OCI-LY3 (cell line): ENCODE measurements at regions not wholly inside any gene's neighbourhood (a gene's known extent, or its start where the extent isn't known, plus 50 kb on each side); places are given as distances from the start of the nearest gene placed in this dataset.

Experiments
- H2AFZ ChIP-seq: fragments of 200-600, 300-600 bp; shearing (Covaris generic); 2 replicates; pipeline ENCODE4 v1.6.0; 2014; ENCODE audit warnings: antibody characterized with exemption, low read depth, low read length
- H3K27ac ChIP-seq: fragments of 200-600, 300-600 bp; sonication (generic); 2 replicates; pipeline ENCODE4 v1.5.1; 2014; ENCODE audit warnings: mild to moderate bottlenecking, low read length, moderate library complexity, mixed read lengths
- H3K27me3 ChIP-seq: fragments of 200-600, 300-600 bp; sonication (generic); 2 replicates; pipeline ENCODE4 v1.6.1; 2014; ENCODE audit warnings: low read depth, low read length, mixed read lengths
- H3K36me3 ChIP-seq: fragments of 200-600, 300-600 bp; sonication (generic); replicated peaks from 2 replicates; pipeline ENCODE3; 2014; ENCODE audit warnings: low read depth, low read length, mixed read lengths
- H3K4me1 ChIP-seq: fragments of 300-600, 200-600 bp; sonication (generic); 2 replicates; pipeline ENCODE4 v1.6.1; 2014; ENCODE audit warnings: low read length, mixed read lengths
- H3K4me2 ChIP-seq: fragments of 200-600, 300-600 bp; sonication (generic); 2 replicates; pipeline ENCODE4 v1.6.1; 2014; ENCODE audit warnings: low read length, mixed read lengths
- H3K4me3 ChIP-seq: fragments of 300-600, 200-600 bp; sonication (generic); 2 replicates; pipeline ENCODE4 v1.5.1; 2014; ENCODE audit warnings: antibody characterized with exemption, mild to moderate bottlenecking, low read length, moderate library complexity
- H3K79me2 ChIP-seq: fragments of 300-600, 200-600 bp; shearing (Covaris generic); 2 replicates; pipeline ENCODE4 v1.6.1; 2014; ENCODE audit warnings: mild to moderate bottlenecking, low read length, mixed read lengths
- H3K9ac ChIP-seq: fragments of 300-600, 200-600 bp; shearing (Covaris generic); 2 replicates; pipeline ENCODE4 v1.6.0; 2014; ENCODE audit warnings: mild to moderate bottlenecking, low read length, moderate library complexity
- H3K9me3 ChIP-seq: fragments of 200-600, 300-600 bp; shearing (Covaris generic); 2 replicates; pipeline ENCODE4 v1.6.1; 2014; ENCODE audit warnings: low read length, mixed read lengths; ENCODE audit not compliant: insufficient read depth
- H4K20me1 ChIP-seq: fragments of 200-600, 300-600 bp; sonication (generic); 2 replicates; pipeline ENCODE4 v1.6.1; 2016; ENCODE audit warnings: low read length, mixed read lengths; ENCODE audit not compliant: insufficient read depth
- CTCF ChIP-seq: fragments of 200-600, 300-600 bp; sonication (generic); IDR thresholded peaks from 2 replicates; pipeline ENCODE4 v1.5.1; 2014; ENCODE audit warnings: antibody characterized with exemption, low read length, low read depth
- EZH2phosphoT487 ChIP-seq: fragments of 200-600 bp; shearing (Covaris generic); IDR thresholded peaks from 2 replicates; pipeline ENCODE4 v1.6.1; 2018; ENCODE audit warnings: antibody characterized with exemption, mixed run types, low read depth

- Histone ChIP-seq H3K9ac (no peak overlapping the region), H3K27ac (no peak overlapping the region), H3K4me2 (no peak overlapping the region), H4K20me1 (no peaks in the 10 kb centered on the region), H3K79me2 (no peaks in the 10 kb centered on the region), H2AFZ (no peak overlapping the region), H3K4me1 (no peaks in the 10 kb centered on the region), H3K9me3 (no peaks in the 10 kb centered on the region), H3K4me3 (no peak overlapping the region), H3K27me3 (peaks cover 39% of the 10 kb centered on the region), H3K36me3 (no peaks in the 10 kb centered on the region)
- no peak for TF ChIP-seq CTCF
These were observed 146.4 kb downstream of the EMP1 start for GRCh38 chr12:13342971-13343370.

- Histone ChIP-seq H3K36me3 (no peaks in the 10 kb centered on the region), H2AFZ (no peak overlapping the region), H3K27me3 (peaks cover 34% of the 10 kb centered on the region), H3K4me2 (no peak overlapping the region), H3K79me2 (no peaks in the 10 kb centered on the region), H3K4me3 (no peak overlapping the region), H4K20me1 (no peaks in the 10 kb centered on the region), H3K4me1 (no peaks in the 10 kb centered on the region), H3K27ac (no peak overlapping the region), H3K9me3 (no peaks in the 10 kb centered on the region), H3K9ac (no peak overlapping the region)
- no peak for TF ChIP-seq EZH2phosphoT487
- TF ChIP-seq CTCF = no peak
These were observed 143.6 kb downstream of the EMP1 start for GRCh38 chr12:13340149-13340548.

GRCh38 chr12:13339538-13339937 lies 143.0 kb downstream of the EMP1 start:
- H2AFZ ChIP-seq = no peak overlapping the region

GRCh38 chr12:13339091-13339490 lies 142.6 kb downstream of the EMP1 start:
- no peak overlapping the region for H3K27ac ChIP-seq
- peaks cover 38% of the 10 kb centered on the region for H3K27me3 ChIP-seq
- H3K36me3 ChIP-seq = no peaks in the 10 kb centered on the region
- H3K4me2 ChIP-seq = no peak overlapping the region
- no peaks in the 10 kb centered on the region for H3K4me1 ChIP-seq
- no peaks in the 10 kb centered on the region for H3K9me3 ChIP-seq
- H3K79me2 ChIP-seq = no peaks in the 10 kb centered on the region
- H3K4me3 ChIP-seq = no peak overlapping the region
- H4K20me1 ChIP-seq = no peaks in the 10 kb centered on the region
- no peak overlapping the region for H2AFZ ChIP-seq
- H3K9ac ChIP-seq = no peak overlapping the region
- no peak for TF ChIP-seq CTCF
- TF ChIP-seq EZH2phosphoT487 = no peak

More at GRCh38 chr12:13339538-13339937, 143.0 kb downstream of the EMP1 start:
- no peaks in the 10 kb centered on the region for H3K36me3 ChIP-seq
- H3K79me2 ChIP-seq = no peaks in the 10 kb centered on the region
- H3K9ac ChIP-seq = no peak overlapping the region
- no peaks in the 10 kb centered on the region for H4K20me1 ChIP-seq
- TF ChIP-seq EZH2phosphoT487 (no peak), CTCF (no peak)
- no peak overlapping the region for H3K27ac ChIP-seq
- H3K27me3 ChIP-seq = peaks cover 37% of the 10 kb centered on the region
- no peak overlapping the region for H3K4me2 ChIP-seq
- no peaks in the 10 kb centered on the region for H3K9me3 ChIP-seq
- H3K4me3 ChIP-seq = no peak overlapping the region
- H3K4me1 ChIP-seq = no peaks in the 10 kb centered on the region
